Colonic mucosa (tissue), 4 donors: ENCODE measurements at regions not wholly inside any gene's neighbourhood (a gene's known extent, or its start where the extent isn't known, plus 50 kb on each side); places are given as distances from the start of the nearest gene placed in this dataset.

Experiments used
- DNase-seq: peaks from one replicate; pipeline ENCODE4 v3.0.0-alpha.2; 2020
- H3K27ac ChIP-seq: fragments of 200-600 bp; one replicate; pipeline ENCODE4 v1.8.0; 2021
- H3K27me3 ChIP-seq: fragments of 200-600 bp; one replicate; pipeline ENCODE4 v1.8.0; 2021
- H3K36me3 ChIP-seq: fragments of 200-600 bp; one replicate; pipeline ENCODE4 v1.8.0; 2021
- H3K4me1 ChIP-seq: fragments of 200-600 bp; one replicate; pipeline ENCODE4 v1.8.0; 2021; ENCODE audit warnings: mild to moderate bottlenecking
- H3K4me3 ChIP-seq: fragments of 200-600 bp; one replicate; pipeline ENCODE4 v1.8.0; 2021
- H3K9ac ChIP-seq, 2 donors: one replicate each; pipeline ENCODE4 v1.7.0; 2013; ENCODE audit warnings: control low read depth in 2 of 2, low read depth in 2 of 2, low read length in 2 of 2
- H3K9me3 ChIP-seq: fragments of 200-600 bp; one replicate; pipeline ENCODE4 v1.8.0; 2021
- intact Hi-C: fragments of 100-400 bp; cut with DNase I; formaldehyde crosslinking; loops from one replicate; pipeline ENCODE4 v1.14.1; 2022
- TF ChIP-seq, protein P1 (sequence below): fragments of 200-600 bp; IDR thresholded peaks from one replicate; pipeline ENCODE4 v1.8.0; 2022; ENCODE audit warnings: antibody characterized with exemption, mild to moderate bottlenecking
- donor health status: healthy.
- donor health status: DM: no; HTN: no; CAD: no.
- donor health status: DM: no; HTN: no; CAD: no.

DNA sequence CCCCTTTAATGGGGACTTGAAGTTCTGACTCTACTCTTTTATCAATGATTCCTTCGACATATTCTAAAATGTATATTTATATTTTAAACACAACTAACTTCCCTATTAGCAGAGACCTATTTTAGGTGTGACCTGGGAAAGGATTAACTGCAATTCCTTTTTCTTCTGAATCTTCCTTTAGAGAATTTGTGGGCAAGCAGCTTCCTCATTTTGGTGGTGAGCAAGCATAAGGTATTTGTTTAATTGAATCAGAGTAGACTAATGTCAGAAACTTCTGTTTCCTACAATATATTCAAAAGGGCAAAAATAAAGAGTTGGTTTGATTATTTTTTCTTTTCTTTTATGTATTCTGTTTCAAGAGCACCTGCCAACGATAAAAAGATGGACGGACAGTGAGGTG lies 237.0 kb downstream of the IKZF2 start:
- TF ChIP-seq, protein P1, sequence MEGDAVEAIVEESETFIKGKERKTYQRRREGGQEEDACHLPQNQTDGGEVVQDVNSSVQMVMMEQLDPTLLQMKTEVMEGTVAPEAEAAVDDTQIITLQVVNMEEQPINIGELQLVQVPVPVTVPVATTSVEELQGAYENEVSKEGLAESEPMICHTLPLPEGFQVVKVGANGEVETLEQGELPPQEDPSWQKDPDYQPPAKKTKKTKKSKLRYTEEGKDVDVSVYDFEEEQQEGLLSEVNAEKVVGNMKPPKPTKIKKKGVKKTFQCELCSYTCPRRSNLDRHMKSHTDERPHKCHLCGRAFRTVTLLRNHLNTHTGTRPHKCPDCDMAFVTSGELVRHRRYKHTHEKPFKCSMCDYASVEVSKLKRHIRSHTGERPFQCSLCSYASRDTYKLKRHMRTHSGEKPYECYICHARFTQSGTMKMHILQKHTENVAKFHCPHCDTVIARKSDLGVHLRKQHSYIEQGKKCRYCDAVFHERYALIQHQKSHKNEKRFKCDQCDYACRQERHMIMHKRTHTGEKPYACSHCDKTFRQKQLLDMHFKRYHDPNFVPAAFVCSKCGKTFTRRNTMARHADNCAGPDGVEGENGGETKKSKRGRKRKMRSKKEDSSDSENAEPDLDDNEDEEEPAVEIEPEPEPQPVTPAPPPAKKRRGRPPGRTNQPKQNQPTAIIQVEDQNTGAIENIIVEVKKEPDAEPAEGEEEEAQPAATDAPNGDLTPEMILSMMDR = no peak
- no peaks in the 10 kb centered on the region for H3K27me3 ChIP-seq
- no peak overlapping the region for H3K4me3 ChIP-seq
- no peak for DNase-seq
- no peaks in the 10 kb centered on the region for H3K4me1 ChIP-seq
- no peak overlapping the region for H3K27ac ChIP-seq
- intact Hi-C loops = no loop called here
- no peak overlapping the region for H3K9ac ChIP-seq
- no peaks in the 10 kb centered on the region for H3K36me3 ChIP-seq
- no peaks in the 10 kb centered on the region for H3K9me3 ChIP-seq

DNA sequence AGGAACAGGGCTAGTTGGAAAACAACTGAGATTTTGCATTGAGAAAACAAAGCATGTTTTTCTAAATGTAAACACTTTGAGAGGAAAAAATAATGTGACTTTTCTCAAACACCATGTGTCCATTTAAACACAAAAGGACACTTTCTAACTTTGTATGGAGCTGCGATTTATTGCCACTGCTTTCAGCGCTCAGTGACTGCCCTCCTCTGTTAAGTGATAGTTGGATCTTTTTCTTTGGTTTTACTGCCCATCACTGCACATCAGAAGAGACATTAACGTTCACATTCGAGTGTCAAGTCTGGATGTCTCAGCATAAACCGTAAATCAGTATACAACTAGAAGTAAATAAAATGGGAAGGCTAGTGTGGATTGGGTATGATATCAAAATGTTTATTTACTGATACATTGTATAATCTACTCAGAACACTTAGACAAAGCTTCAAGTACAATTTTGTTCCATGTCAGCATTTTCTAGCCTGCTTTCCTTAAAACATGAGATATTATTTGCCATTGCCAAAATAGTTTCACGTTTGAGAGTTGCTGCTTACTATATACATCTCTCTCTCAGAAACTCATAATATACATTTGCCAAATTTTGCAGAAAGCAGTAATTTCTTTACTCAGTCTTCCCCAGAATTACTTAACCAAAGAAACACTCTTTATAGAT lies 237.6 kb downstream of the IKZF2 start:
- Histone ChIP-seq H3K9me3 (no peaks in the 10 kb centered on the region), H3K27me3 (no peaks in the 10 kb centered on the region), H3K36me3 (no peaks in the 10 kb centered on the region), H3K4me3 (no peak overlapping the region), H3K27ac (peak overlapping the region; percentile 69), H3K4me1 (no peaks in the 10 kb centered on the region), H3K9ac (peak overlapping the region in 1 of 2 donors; percentile 54)
- no peak for DNase-seq
- TF ChIP-seq, protein P1 = no peak
- intact Hi-C loops = no loop called here

DNA sequence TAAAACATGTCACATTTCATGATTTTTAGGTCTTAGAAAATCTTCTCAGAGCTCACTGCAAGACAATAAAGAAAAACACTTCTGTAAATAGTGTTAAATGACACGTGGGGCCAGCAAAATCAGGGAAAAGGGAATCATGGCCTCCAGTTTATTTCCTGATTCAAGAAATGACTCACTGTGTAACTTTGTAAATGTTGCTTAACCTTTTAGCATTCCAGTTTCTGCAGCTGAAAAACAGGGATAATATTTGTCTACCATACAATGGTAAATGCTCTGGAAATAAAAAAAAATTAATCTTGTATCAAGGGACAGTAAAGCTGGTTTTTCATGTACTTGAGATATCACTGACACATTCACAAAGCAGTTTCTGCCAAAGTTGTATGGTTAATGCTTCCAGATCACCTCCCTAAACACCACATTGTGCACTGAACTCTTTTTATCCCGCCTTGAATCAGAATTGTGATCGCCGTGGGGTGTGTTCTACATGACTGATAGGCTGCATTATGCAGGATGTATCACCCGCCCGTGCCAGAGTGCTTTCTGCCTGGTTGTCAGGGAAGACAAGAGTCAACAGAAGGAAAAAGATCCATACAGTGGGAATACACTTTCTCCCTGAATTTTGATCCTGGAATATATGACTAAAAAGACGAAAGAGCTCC lies 238.8 kb downstream of the IKZF2 start:
- Histone ChIP-seq H3K27me3 (no peaks in the 10 kb centered on the region), H3K27ac (peak overlapping the region; percentile 69), H3K9me3 (no peaks in the 10 kb centered on the region), H3K36me3 (no peaks in the 10 kb centered on the region), H3K4me3 (no peak overlapping the region), H3K9ac (peak overlapping the region in 1 of 2 donors; percentile 54), H3K4me1 (no peaks in the 10 kb centered on the region)
- intact Hi-C loops = no loop called here
- TF ChIP-seq, protein P1 = no peak
- peak; percentile 82 for DNase-seq

DNA sequence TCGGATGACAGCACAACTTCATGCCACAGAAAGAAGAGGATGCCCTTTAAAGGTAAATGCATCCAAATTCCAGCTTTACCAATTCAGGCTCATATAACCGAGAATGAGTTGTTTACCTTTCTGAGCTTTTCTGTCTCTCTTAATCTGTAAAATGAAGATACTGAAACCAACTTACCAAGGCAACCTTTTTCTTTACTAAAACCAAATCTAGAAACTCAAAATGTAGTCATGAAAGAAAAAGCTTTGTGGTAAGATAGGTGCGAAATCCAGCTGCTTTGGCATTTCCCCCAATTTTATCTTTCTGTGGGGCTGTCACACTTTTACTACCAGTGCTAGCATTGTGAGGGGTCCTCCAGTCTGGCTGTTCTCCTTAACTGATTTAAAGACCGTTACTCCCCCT lies 240.4 kb downstream of the IKZF2 start:
- intact Hi-C loops = no loop called here
- no peaks in the 10 kb centered on the region for H3K9me3 ChIP-seq
- DNase-seq = no peak
- H3K36me3 ChIP-seq = no peaks in the 10 kb centered on the region
- no peak overlapping the region for H3K4me3 ChIP-seq
- H3K4me1 ChIP-seq = no peaks in the 10 kb centered on the region
- TF ChIP-seq, protein P1 = no peak
- H3K9ac ChIP-seq = no peak overlapping the region
- no peaks in the 10 kb centered on the region for H3K27me3 ChIP-seq
- no peak overlapping the region for H3K27ac ChIP-seq

DNA sequence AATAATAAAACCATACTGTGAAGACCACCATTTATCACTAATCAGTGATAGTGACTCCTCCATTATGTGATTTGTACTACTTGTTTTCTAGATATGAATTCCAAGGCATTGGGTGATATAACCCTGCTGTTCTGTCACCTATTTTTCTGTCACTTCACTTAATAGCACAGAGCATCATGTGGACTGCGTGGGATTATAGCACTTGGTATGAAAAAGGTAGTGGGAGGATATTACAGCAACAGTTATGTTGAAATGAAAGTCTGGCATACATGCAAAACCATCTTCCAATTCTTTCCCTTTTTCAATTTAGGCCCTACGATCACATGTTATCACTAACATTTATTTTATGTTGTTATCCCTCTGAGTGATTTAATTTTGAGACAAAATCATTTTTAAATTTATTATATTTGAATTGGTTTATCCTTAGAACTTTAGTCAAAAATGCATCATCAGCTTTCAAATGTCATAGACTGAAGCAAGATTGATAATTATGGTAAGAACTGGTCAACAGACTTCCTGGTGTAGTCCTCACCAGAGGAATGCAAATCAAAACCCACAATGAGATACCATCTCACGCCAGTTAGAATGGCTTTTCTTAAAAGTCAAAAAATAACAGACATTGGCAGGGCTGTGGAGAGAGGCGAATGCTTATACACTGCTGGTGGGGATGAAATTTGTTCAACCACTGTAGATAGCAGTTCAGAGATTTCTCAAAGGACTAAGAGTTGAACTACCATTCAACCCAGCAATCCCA lies 242.6 kb downstream of the IKZF2 start:
- no peak overlapping the region for H3K4me3 ChIP-seq
- H3K36me3 ChIP-seq = no peaks in the 10 kb centered on the region
- H3K27me3 ChIP-seq = no peaks in the 10 kb centered on the region
- H3K9ac ChIP-seq = no peak overlapping the region
- intact Hi-C loops = no loop called here
- no peak for DNase-seq
- TF ChIP-seq, protein P1 = no peak
- H3K9me3 ChIP-seq = no peaks in the 10 kb centered on the region
- no peaks in the 10 kb centered on the region for H3K4me1 ChIP-seq
- no peak overlapping the region for H3K27ac ChIP-seq
